HFF-Myc (cell line): ENCODE measurements at regions not wholly inside any gene's neighbourhood (a gene's known extent, or its start where the extent isn't known, plus 50 kb on each side); places are given as distances from the start of the nearest gene placed in this dataset.

Experiments
- DNase-seq: peaks from one replicate; pipeline ENCODE4 v3.0.0-alpha.2; 2011; ENCODE audit warnings: low read depth; ENCODE audit errors: extremely low read depth
- H3K4me3 ChIP-seq: replicated peaks from 2 replicates; pipeline ENCODE4 v1.5.1; 2011; ENCODE audit warnings: low read depth, mild to moderate bottlenecking, control low read depth, low read length
- TF ChIP-seq, protein P1 (sequence below): IDR thresholded peaks from 2 replicates; pipeline ENCODE4 v1.5.1; 2012; ENCODE audit warnings: mild to moderate bottlenecking, low read depth, low read length, control low read depth; ENCODE audit errors: missing control alignments

DNA sequence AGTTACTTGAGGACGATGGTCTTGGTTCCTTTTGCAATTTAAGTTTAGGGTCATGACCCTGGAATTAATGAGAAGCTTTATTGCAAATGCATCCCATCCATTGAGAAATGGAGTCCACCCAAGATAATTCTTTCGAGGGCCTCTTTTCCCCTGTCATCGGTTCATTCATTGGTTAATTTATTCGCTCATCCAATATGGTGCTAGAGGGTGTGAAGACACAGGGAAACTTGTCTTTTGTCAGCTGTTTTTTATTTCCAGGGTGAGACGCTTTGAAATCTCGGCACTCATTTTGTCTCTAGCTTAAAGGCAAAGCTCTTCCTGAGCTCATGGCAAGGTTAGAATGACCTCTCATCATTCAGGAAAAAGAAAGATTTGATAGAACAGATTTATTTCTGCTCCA, 464.2 kb upstream of the EEF2KMT start:
- no peak overlapping the region for H3K4me3 ChIP-seq
- TF ChIP-seq, protein P1, sequence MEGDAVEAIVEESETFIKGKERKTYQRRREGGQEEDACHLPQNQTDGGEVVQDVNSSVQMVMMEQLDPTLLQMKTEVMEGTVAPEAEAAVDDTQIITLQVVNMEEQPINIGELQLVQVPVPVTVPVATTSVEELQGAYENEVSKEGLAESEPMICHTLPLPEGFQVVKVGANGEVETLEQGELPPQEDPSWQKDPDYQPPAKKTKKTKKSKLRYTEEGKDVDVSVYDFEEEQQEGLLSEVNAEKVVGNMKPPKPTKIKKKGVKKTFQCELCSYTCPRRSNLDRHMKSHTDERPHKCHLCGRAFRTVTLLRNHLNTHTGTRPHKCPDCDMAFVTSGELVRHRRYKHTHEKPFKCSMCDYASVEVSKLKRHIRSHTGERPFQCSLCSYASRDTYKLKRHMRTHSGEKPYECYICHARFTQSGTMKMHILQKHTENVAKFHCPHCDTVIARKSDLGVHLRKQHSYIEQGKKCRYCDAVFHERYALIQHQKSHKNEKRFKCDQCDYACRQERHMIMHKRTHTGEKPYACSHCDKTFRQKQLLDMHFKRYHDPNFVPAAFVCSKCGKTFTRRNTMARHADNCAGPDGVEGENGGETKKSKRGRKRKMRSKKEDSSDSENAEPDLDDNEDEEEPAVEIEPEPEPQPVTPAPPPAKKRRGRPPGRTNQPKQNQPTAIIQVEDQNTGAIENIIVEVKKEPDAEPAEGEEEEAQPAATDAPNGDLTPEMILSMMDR, result no peak
- DNase-seq, result no peak

DNA sequence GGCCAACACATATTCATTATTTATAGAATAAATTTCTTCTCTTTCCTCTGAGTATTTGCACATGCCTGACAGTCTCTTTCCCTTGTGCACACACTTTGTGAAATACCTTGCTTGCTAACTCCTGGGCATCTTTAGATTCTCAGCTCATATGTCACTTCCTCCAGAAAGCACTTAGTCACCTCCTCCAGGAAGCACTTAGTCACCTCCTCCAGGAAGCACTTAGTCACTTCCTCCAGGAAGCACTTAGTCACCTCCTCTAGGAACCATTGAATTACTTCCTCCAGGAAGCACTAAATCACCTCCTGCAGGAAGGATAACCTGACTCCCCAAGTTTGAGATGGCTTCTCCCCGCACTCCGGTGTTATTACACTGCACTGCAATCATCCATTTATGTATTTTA, 462.5 kb upstream of the EEF2KMT start:
- TF ChIP-seq, protein P1, result no peak
- H3K4me3 ChIP-seq, result no peak overlapping the region
- no peak for DNase-seq

DNA sequence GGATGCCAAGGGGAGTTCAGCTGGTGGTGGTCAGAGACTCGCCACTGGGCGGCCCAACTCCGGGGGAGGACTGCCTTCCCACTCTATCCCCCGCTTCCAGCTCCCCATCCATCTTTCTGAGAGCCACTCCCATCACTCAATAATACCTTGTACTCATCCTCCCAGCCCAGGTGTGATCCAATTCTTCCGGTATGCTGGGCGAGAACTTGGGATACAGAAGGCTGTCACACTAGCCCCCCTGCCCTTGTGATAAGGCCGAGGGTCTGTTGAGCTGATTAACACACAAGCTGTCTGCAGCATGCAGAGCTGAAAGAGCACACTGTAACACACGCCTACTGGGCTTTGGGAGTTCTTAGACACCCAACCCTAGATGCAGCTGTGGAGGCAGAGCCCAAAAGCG, 460.4 kb upstream of the EEF2KMT start:
- H3K4me3 ChIP-seq, result no peak overlapping the region
- no peak for DNase-seq
- TF ChIP-seq, protein P1, result no peak

DNA sequence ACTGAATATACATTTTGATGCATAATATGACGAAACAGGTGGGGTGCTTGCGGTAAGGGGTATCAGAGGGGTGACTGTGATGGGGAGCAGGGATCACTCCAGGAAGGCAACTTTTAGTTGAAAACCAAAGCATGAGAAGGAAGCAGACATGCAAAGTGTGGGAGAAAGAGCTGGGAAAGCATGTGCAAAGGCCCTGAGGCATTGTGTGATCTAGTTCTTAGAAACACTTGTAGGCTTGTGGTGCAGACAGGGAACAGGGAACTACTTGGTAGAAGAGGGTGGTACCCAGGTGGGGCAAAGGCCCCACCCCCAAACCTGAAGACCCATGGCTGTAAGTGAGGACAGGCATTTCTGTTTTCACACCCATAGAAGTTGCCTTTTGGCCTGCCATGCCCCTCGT, 459.9 kb upstream of the EEF2KMT start:
- H3K4me3 ChIP-seq, result no peak overlapping the region
- TF ChIP-seq, protein P1, result no peak
- DNase-seq, result no peak

DNA sequence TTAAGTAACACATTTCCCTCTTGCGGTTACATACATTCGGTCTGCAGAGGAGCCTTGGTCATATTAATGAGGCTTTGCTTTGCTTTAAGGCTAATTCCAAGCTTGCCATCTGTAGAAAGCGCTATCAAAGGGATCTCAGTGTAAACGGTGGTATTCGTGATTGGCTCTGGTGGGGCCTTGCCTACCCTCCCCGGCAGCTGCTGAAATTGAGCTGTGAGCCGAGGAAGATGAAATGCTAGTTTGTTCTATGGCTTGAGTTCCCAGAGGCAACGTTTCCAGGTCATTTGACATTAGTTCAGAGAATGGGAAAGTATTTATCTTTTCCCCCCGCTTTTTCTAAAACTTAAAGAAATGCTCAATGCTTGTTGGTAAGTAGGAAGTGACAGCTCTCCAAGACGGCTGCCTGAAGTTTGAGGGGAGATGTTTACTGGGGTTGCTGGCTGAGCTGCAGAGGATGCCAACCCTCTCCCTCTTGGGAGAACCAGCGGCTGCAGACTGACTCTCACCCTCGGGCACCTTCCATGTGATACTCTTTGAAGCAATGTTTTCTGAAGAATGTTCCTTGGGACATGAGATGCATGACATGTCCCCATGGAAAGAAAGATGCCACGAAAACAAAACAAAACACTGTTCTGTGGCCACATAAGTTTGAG, 458.7 kb upstream of the EEF2KMT start:
- DNase-seq, result no peak
- no peak overlapping the region for H3K4me3 ChIP-seq
- TF ChIP-seq, protein P1, result no peak

DNA sequence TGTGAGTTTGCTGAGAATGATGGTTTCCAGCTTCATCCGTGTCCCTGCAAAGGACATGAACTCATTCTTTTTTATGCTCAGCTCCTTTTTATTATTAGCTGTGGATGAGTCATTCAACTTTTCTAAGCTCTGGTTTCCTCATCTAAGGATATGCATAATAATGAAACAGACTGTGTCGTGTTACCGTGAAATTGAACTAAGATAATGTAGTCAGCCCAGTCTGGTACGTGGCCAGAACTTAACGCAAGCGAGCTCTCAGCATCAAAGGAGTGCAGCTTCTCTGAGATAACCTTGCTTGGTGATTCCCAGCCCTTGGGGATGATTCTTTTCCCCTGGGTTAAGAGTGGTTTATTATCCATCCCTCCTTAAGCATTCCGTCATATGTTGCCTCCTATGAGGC, 454.3 kb upstream of the EEF2KMT start:
- H3K4me3 ChIP-seq, result no peak overlapping the region
- no peak for DNase-seq
- TF ChIP-seq, protein P1, result no peak

DNA sequence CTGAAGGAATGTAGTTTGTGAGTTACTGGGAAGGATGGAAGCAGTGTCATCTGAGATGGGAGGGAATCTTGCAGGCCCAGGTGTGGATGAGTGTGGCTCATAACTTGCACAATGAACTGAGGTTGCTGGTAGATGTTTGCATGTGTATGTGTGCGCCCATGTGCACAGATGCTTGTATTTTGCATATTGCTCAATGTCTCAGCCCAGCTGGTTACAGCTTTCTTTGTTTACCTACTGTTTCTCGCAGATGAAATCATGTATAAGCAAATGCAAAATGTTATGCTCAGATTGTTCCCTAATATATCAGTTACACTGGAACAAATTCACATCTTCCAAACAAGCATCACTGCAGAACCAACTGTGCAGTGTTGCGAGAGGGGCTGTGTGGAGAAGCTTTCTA, 452.2 kb upstream of the EEF2KMT start:
- DNase-seq, result no peak
- TF ChIP-seq, protein P1, result no peak
- H3K4me3 ChIP-seq, result no peak overlapping the region
